ENCODE measurements at regions not wholly inside any gene's neighbourhood (a gene's known extent, or its start where the extent isn't known, plus 50 kb on each side); places are given as distances from the start of the nearest gene placed in this dataset.
A peak's percentile ranks its signal among the peaks of the same experiment; 100 is the strongest.
"Not testable (repeated sequence)": the region's sequence is repeated elsewhere in the genome, so short reads cannot be mapped to it uniquely, and the experiment has no call there.

DNA sequence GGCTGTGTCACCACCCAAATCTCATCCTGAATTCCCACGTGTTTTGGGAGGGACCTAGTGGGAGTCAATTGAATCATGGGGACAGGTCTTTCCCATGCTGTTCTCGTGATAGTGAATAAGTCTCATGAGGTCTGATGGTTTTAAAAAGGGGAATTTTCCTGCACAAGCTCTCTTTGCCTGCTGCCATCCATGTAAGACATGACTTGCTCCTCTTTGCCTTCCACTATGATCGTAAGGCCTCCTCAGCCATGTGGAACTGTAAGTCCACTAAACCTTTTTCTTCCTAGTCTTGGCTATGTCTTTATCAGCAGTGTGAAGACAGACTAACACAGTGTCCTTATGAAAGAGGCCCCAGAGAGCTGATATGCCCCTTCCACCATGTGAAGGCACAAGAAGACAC lies 230.9 kb upstream of the ACTBL2 start:
- H3K27me3 ChIP-seq (replicated peaks in 2 of 5; ENCODE audit: control insufficient read depth in 4 of 5, insufficient read depth in 5 of 5, low read length in 4 of 5); POLR2A ChIA-PET; CTCF ChIA-PET; DNase-seq; H3K4me1 ChIP-seq (ENCODE audit: control extremely low read depth in 1 of 4, control insufficient read depth in 4 of 4, insufficient read depth in 4 of 4, low read length in 3 of 4); H3K4me3 ChIP-seq (ENCODE audit: control insufficient read depth in 1 of 7, extremely low read depth in 1 of 7, insufficient read depth in 4 of 7, low read depth in 2 of 7, low read length in 6 of 7); H3K36me3 ChIP-seq (ENCODE audit: control insufficient read depth in 4 of 4, insufficient read depth in 4 of 4, low read length in 3 of 4); H3K27ac ChIP-seq (ENCODE audit: insufficient read depth in 1 of 2, low read depth in 1 of 2, low read length in 2 of 2, poor library complexity in 1 of 2, severe bottlenecking in 2 of 2); H3K9me3 ChIP-seq (ENCODE audit: control extremely low read depth in 1 of 5, control insufficient read depth in 4 of 5, insufficient read depth in 2 of 5, low read depth in 1 of 5, low read length in 4 of 5): not testable (repeated sequence)
- 86% methylated on average over 3 of the region's 3 CpGs for WGBS (ENCODE audit: insufficient coverage)

DNA sequence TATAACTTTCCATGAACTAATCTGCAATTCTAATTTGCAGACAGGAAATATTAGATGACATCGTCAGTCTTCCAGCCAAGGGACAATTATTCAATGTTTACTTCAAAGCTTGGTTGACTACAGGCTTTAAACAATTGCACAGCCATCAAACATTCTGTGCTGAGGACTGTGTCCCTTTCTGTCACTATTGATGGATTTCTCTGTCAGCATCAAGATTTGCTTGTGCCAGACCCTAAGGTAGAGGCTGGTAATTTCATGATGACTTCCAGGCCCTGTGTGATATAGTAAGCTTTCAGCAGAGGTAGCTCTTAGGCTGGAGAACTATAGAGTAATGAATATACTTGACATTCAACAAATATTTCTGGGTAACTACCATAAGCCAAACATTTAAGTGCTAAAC lies 229.3 kb upstream of the ACTBL2 start:
- no peak for DNase-seq
- H3K27ac ChIP-seq (ENCODE audit: insufficient read depth in 1 of 2, low read depth in 1 of 2, low read length in 2 of 2, poor library complexity in 1 of 2, severe bottlenecking in 2 of 2) = no peak overlapping the region
- no CpG with 5 or more reads among the region's 1 CpG for WGBS (ENCODE audit: insufficient coverage)
- ChIA-PET POLR2A (no interaction called here), CTCF (no interaction called here)
- H3K4me3 ChIP-seq (ENCODE audit: control insufficient read depth in 1 of 7, extremely low read depth in 1 of 7, insufficient read depth in 4 of 7, low read depth in 2 of 7, low read length in 6 of 7) = no peak overlapping the region
- no peaks in the 10 kb centered on the region for H3K27me3 ChIP-seq (replicated peaks in 2 of 5; ENCODE audit: control insufficient read depth in 4 of 5, insufficient read depth in 5 of 5, low read length in 4 of 5)
- H3K4me1 ChIP-seq (ENCODE audit: control extremely low read depth in 1 of 4, control insufficient read depth in 4 of 4, insufficient read depth in 4 of 4, low read length in 3 of 4) = no peaks in the 10 kb centered on the region
- peaks cover 0 to 6% (median 1%) of the 10 kb centered on the region in 5 experiments for H3K9me3 ChIP-seq (ENCODE audit: control extremely low read depth in 1 of 5, control insufficient read depth in 4 of 5, insufficient read depth in 2 of 5, low read depth in 1 of 5, low read length in 4 of 5)
- no peaks in the 10 kb centered on the region for H3K36me3 ChIP-seq (ENCODE audit: control insufficient read depth in 4 of 4, insufficient read depth in 4 of 4, low read length in 3 of 4)

DNA sequence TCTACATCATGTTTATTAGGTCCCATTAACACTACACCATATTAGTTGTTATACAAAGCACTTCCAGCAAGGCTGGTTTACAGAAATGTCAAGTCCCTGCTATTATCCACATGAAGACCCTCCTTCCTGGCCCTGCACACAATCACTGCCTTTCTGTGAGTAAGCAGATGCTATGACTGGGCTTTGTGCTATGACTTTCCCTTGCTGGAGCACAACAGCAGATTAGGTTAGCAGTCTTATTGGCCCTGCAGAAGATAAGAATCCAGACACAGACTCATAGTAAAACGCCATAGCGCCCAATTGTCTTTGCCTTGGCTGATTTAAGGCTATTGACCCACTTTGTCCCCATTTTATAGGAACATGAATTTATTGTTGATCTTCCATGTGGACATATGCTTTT lies 228.9 kb upstream of the ACTBL2 start:
- Histone ChIP-seq H3K36me3 (ENCODE audit: control insufficient read depth in 4 of 4, insufficient read depth in 4 of 4, low read length in 3 of 4) (no peaks in the 10 kb centered on the region), H3K27ac (ENCODE audit: insufficient read depth in 1 of 2, low read depth in 1 of 2, low read length in 2 of 2, poor library complexity in 1 of 2, severe bottlenecking in 2 of 2) (no peak overlapping the region), H3K27me3 (replicated peaks in 2 of 5; ENCODE audit: control insufficient read depth in 4 of 5, insufficient read depth in 5 of 5, low read length in 4 of 5) (no peaks in the 10 kb centered on the region), H3K4me3 (ENCODE audit: control insufficient read depth in 1 of 7, extremely low read depth in 1 of 7, insufficient read depth in 4 of 7, low read depth in 2 of 7, low read length in 6 of 7) (no peak overlapping the region), H3K9me3 (ENCODE audit: control extremely low read depth in 1 of 5, control insufficient read depth in 4 of 5, insufficient read depth in 2 of 5, low read depth in 1 of 5, low read length in 4 of 5) (peaks cover 0 to 6% (median 1%) of the 10 kb centered on the region in 5 experiments), H3K4me1 (ENCODE audit: control extremely low read depth in 1 of 4, control insufficient read depth in 4 of 4, insufficient read depth in 4 of 4, low read length in 3 of 4) (no peaks in the 10 kb centered on the region)
- ChIA-PET POLR2A (no interaction called here), CTCF (interaction anchor here (1.6 kb wide), 1 partner anchor 61 kb away, joined by 3 read pairs; no protein-coding TSS in a partner anchor)
- DNase-seq = no peak
- 100% methylated on average over 2 of the region's 2 CpGs for WGBS (ENCODE audit: insufficient coverage)

DNA sequence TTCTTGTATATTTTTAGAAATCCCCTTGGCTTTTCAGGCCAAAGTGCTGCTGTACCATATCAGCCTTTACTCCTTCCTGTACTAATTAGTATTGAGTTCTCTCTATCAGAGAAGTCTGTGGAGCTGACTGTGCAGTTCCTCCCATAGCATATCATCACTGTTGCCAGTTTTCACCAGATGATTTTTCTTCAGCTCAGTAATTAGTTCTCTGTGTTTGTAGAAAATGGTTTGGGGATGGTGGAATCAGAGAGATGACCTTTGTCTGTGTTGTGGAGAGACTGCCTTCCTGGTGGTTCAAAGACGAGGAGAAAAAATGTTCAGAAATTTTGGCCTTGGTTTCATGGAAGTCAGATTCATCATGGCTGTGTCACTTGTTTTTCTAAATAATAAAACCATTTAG lies 227.5 kb upstream of the ACTBL2 start:
- H3K27me3 ChIP-seq (replicated peaks in 2 of 5; ENCODE audit: control insufficient read depth in 4 of 5, insufficient read depth in 5 of 5, low read length in 4 of 5) = no peaks in the 10 kb centered on the region
- H3K9me3 ChIP-seq (ENCODE audit: control extremely low read depth in 1 of 5, control insufficient read depth in 4 of 5, insufficient read depth in 2 of 5, low read depth in 1 of 5, low read length in 4 of 5) = peaks cover 0 to 6% (median 1%) of the 10 kb centered on the region in 5 experiments
- ChIA-PET POLR2A (no interaction called here), CTCF (interaction anchor here (0.7 to 1.6 kb wide), 2 partner anchors 11 to 60 kb away, joined by 3 to 4 read pairs; no protein-coding TSS in a partner anchor)
- no peak overlapping the region for H3K4me3 ChIP-seq (ENCODE audit: control insufficient read depth in 1 of 7, extremely low read depth in 1 of 7, insufficient read depth in 4 of 7, low read depth in 2 of 7, low read length in 6 of 7)
- no peaks in the 10 kb centered on the region for H3K4me1 ChIP-seq (ENCODE audit: control extremely low read depth in 1 of 4, control insufficient read depth in 4 of 4, insufficient read depth in 4 of 4, low read length in 3 of 4)
- WGBS (ENCODE audit: insufficient coverage) = no CpG with 5 or more reads among the region's 1 CpG
- no peak overlapping the region for H3K27ac ChIP-seq (ENCODE audit: insufficient read depth in 1 of 2, low read depth in 1 of 2, low read length in 2 of 2, poor library complexity in 1 of 2, severe bottlenecking in 2 of 2)
- H3K36me3 ChIP-seq (ENCODE audit: control insufficient read depth in 4 of 4, insufficient read depth in 4 of 4, low read length in 3 of 4) = no peaks in the 10 kb centered on the region
- no peak for DNase-seq

DNA sequence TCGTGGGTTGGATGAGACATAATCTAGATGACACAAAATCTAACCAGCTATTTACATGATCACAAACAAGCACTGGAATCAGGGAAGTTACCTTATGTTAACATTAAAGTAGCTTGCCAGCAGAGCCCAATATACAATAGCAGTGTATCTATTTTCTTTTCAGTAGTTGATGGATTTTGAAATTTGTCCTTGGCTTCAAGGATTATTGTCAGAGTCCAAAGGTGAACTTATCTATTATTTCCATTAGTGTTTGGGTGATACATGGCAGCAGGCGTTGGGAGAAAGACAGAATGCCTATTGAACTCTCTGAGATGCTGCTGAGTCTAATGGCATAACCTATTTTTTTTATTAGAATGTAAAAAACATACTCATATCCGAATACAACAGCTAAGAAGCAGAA lies 223.2 kb upstream of the ACTBL2 start:
- ChIA-PET POLR2A (no interaction called here), CTCF (interaction anchor here (1.1 to 1.3 kb wide), 2 partner anchors 10 to 20 kb away, joined by 3 to 4 read pairs; no protein-coding TSS in a partner anchor)
- no CpG with 5 or more reads among the region's 3 CpGs for WGBS (ENCODE audit: insufficient coverage)
- H3K36me3 ChIP-seq (ENCODE audit: control insufficient read depth in 4 of 4, insufficient read depth in 4 of 4, low read length in 3 of 4) = no peaks in the 10 kb centered on the region
- DNase-seq = peak in 1 of 3 donors; percentile 15
- no peak overlapping the region for H3K27ac ChIP-seq (ENCODE audit: insufficient read depth in 1 of 2, low read depth in 1 of 2, low read length in 2 of 2, poor library complexity in 1 of 2, severe bottlenecking in 2 of 2)
- no peaks in the 10 kb centered on the region for H3K27me3 ChIP-seq (replicated peaks in 2 of 5; ENCODE audit: control insufficient read depth in 4 of 5, insufficient read depth in 5 of 5, low read length in 4 of 5)
- H3K4me3 ChIP-seq (ENCODE audit: control insufficient read depth in 1 of 7, extremely low read depth in 1 of 7, insufficient read depth in 4 of 7, low read depth in 2 of 7, low read length in 6 of 7) = no peak overlapping the region
- H3K4me1 ChIP-seq (ENCODE audit: control extremely low read depth in 1 of 4, control insufficient read depth in 4 of 4, insufficient read depth in 4 of 4, low read length in 3 of 4) = no peaks in the 10 kb centered on the region
- peaks cover 0 to 3% (median 0%) of the 10 kb centered on the region in 5 experiments for H3K9me3 ChIP-seq (ENCODE audit: control extremely low read depth in 1 of 5, control insufficient read depth in 4 of 5, insufficient read depth in 2 of 5, low read depth in 1 of 5, low read length in 4 of 5)

DNA sequence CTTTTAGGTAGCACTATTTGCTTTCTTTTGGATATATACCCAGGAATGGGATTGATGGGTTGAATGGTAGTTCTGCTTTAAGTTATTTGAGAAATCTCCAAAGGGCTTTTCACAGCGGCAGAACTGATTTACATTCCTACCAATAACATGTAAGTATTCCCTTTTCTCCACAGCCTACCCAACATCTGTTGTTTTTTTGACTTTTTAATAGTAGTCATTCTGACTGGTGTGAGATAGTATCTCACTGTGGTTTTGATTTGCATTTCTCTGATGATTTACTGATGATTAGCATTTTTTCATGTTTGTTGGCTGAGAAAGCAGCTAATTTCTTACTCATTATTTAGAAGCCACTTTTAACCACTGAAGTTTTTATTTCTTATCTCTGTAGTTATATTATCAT lies 221.1 kb upstream of the ACTBL2 start:
- no peaks in the 10 kb centered on the region for H3K36me3 ChIP-seq (ENCODE audit: control insufficient read depth in 4 of 4, insufficient read depth in 4 of 4, low read length in 3 of 4)
- no peaks in the 10 kb centered on the region for H3K4me1 ChIP-seq (ENCODE audit: control extremely low read depth in 1 of 4, control insufficient read depth in 4 of 4, insufficient read depth in 4 of 4, low read length in 3 of 4)
- peak in 2 of 3 donors; percentile 10 to 20 for DNase-seq
- ChIA-PET CTCF (no interaction called here), POLR2A (interaction anchor here (0.7 kb wide), 1 partner anchor 718 kb away, joined by 4 read pairs; no protein-coding TSS in a partner anchor)
- H3K4me3 ChIP-seq (ENCODE audit: control insufficient read depth in 1 of 7, extremely low read depth in 1 of 7, insufficient read depth in 4 of 7, low read depth in 2 of 7, low read length in 6 of 7) = no peak overlapping the region
- WGBS (ENCODE audit: insufficient coverage) = no CpG with 5 or more reads among the region's 1 CpG
- H3K27ac ChIP-seq (ENCODE audit: insufficient read depth in 1 of 2, low read depth in 1 of 2, low read length in 2 of 2, poor library complexity in 1 of 2, severe bottlenecking in 2 of 2) = no peak overlapping the region
- no peaks in the 10 kb centered on the region for H3K27me3 ChIP-seq (replicated peaks in 2 of 5; ENCODE audit: control insufficient read depth in 4 of 5, insufficient read depth in 5 of 5, low read length in 4 of 5)
- H3K9me3 ChIP-seq (ENCODE audit: control extremely low read depth in 1 of 5, control insufficient read depth in 4 of 5, insufficient read depth in 2 of 5, low read depth in 1 of 5, low read length in 4 of 5) = no peaks in the 10 kb centered on the region

DNA sequence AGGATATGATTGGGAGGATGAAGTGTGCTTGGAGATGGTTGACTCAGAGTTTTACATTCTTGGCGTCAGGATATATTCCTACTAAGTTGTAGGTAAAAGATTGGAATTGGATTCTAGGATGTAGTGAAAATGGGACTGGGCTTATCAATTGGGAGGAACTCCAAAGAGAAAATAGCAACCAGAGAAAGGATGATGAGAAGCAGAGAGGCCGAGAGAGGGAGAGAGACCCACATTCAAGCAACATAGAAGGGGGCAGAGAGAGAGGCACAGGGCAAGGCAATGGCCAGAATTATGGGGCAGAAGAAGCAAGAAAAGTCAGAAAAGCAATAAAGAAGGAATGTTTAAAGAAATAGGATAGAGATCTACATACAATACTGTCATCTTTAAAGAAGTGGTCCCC lies 217.9 kb upstream of the ACTBL2 start:
- no peaks in the 10 kb centered on the region for H3K27me3 ChIP-seq (replicated peaks in 2 of 5; ENCODE audit: control insufficient read depth in 4 of 5, insufficient read depth in 5 of 5, low read length in 4 of 5)
- CTCF ChIA-PET = no interaction called here
- no peaks in the 10 kb centered on the region for H3K36me3 ChIP-seq (ENCODE audit: control insufficient read depth in 4 of 4, insufficient read depth in 4 of 4, low read length in 3 of 4)
- 100% methylated on average over 2 of the region's 2 CpGs for WGBS (ENCODE audit: insufficient coverage)
- no peak overlapping the region for H3K27ac ChIP-seq (ENCODE audit: insufficient read depth in 1 of 2, low read depth in 1 of 2, low read length in 2 of 2, poor library complexity in 1 of 2, severe bottlenecking in 2 of 2)
- H3K4me3 ChIP-seq (ENCODE audit: control insufficient read depth in 1 of 7, extremely low read depth in 1 of 7, insufficient read depth in 4 of 7, low read depth in 2 of 7, low read length in 6 of 7) = no peak overlapping the region
- POLR2A ChIA-PET = no interaction called here
- no peaks in the 10 kb centered on the region for H3K4me1 ChIP-seq (ENCODE audit: control extremely low read depth in 1 of 4, control insufficient read depth in 4 of 4, insufficient read depth in 4 of 4, low read length in 3 of 4)
- no peak for DNase-seq
- no peaks in the 10 kb centered on the region for H3K9me3 ChIP-seq (ENCODE audit: control extremely low read depth in 1 of 5, control insufficient read depth in 4 of 5, insufficient read depth in 2 of 5, low read depth in 1 of 5, low read length in 4 of 5)

Data from common myeloid progenitor, CD34-positive (primary cell).